Keratinocyte (primary cell): ENCODE measurements at regions not wholly inside any gene's neighbourhood (a gene's known extent, or its start where the extent isn't known, plus 50 kb on each side); places are given as distances from the start of the nearest gene placed in this dataset.

Experiments
- DNase-seq: peaks from one replicate; pipeline ENCODE4 v3.0.0-alpha.2; 2011; ENCODE audit warnings: low read depth, missing footprints, low spot score
- FAIRE-seq: peaks from 2 replicates; lab custom pipeline; 2011; peaks lifted over from hg19 to GRCh38; lab: Jason Lieb, UNC
- H2AFZ ChIP-seq: 2 replicates; pipeline ENCODE4 v1.6.0; 2012; ENCODE audit warnings: low read length, control low read depth, inconsistent platforms; ENCODE audit not compliant: control insufficient read depth
- H3K27ac ChIP-seq: 2 replicates; pipeline ENCODE4 v1.5.1; 2011; ENCODE audit warnings: low read length; ENCODE audit not compliant: control insufficient read depth, insufficient read depth
- H3K27me3 ChIP-seq: 3 replicates; pipeline ENCODE4 v1.6.0; 2011; ENCODE audit warnings: low read length; ENCODE audit not compliant: control insufficient read depth, insufficient read depth; ENCODE audit errors: extremely low read depth
- H3K36me3 ChIP-seq, 2 experiments: 2 replicates in 1 of 2; 3 replicates in 1 of 2; pipeline ENCODE4 v1.5.1; 2011; ENCODE audit warnings: low read length in 2 of 2, mild to moderate bottlenecking in 1 of 2; ENCODE audit not compliant: control insufficient read depth in 2 of 2, insufficient read depth in 2 of 2; ENCODE audit errors: extremely low read depth in 1 of 2
- H3K4me1 ChIP-seq: 3 replicates; pipeline ENCODE4 v1.5.1; 2011; ENCODE audit warnings: low read length; ENCODE audit not compliant: control insufficient read depth, insufficient read depth; ENCODE audit errors: extremely low read depth
- H3K4me2 ChIP-seq: 3 replicates; pipeline ENCODE4 v1.6.0; 2011; ENCODE audit warnings: low read depth, low read length; ENCODE audit not compliant: control insufficient read depth, insufficient read depth; ENCODE audit errors: extremely low read depth
- H3K4me3 ChIP-seq, 3 experiments: fragments of 200-600 bp in 1 of 3; sonication (generic) in 1 of 3; 2 replicates in 2 of 3; 3 replicates in 1 of 3; pipeline ENCODE4 v1.5.1; 2011 to 2016; ENCODE audit warnings: low read length in 3 of 3, mild to moderate bottlenecking in 3 of 3, control low read depth in 2 of 3, inconsistent platforms in 1 of 3, low read depth in 1 of 3, mixed read lengths in 1 of 3, mixed run types in 1 of 3, moderate library complexity in 1 of 3; ENCODE audit not compliant: control insufficient read depth in 2 of 3, insufficient read depth in 2 of 3; ENCODE audit errors: extremely low read depth in 1 of 3
- H3K79me2 ChIP-seq: 2 replicates; pipeline ENCODE4 v1.6.0; 2012; ENCODE audit warnings: low read length; ENCODE audit not compliant: control insufficient read depth, insufficient read depth
- H3K9ac ChIP-seq: 3 replicates; pipeline ENCODE4 v1.6.0; 2011; ENCODE audit warnings: low read length; ENCODE audit not compliant: control insufficient read depth, insufficient read depth; ENCODE audit errors: extremely low read depth
- H3K9me1 ChIP-seq: 3 replicates; pipeline ENCODE4 v1.6.0; 2011; ENCODE audit warnings: low read length; ENCODE audit not compliant: control insufficient read depth, insufficient read depth; ENCODE audit errors: extremely low read depth
- H3K9me3 ChIP-seq: 2 replicates; pipeline ENCODE4 v1.5.1; 2012; ENCODE audit warnings: low read depth, low read length; ENCODE audit not compliant: control insufficient read depth
- H4K20me1 ChIP-seq: 3 replicates; pipeline ENCODE4 v1.6.0; 2011; ENCODE audit warnings: low read length; ENCODE audit not compliant: control insufficient read depth, insufficient read depth; ENCODE audit errors: extremely low read depth
- EZH2 ChIP-seq: IDR thresholded peaks from one replicate; pipeline ENCODE4 v1.6.1; 2012; ENCODE audit warnings: inconsistent platforms, mild to moderate bottlenecking, low read length, moderate library complexity
- dilution Hi-C: fragments of 300-500 bp; cut with MboI; formaldehyde crosslinking; loops from one replicate; pipeline ENCODE4 v1.7.0; 2020; ENCODE audit warnings: low sequenced_read_pairs; ENCODE audit not compliant: extremely low pct_ligation_motif_present
- TF ChIP-seq, protein P1 (sequence below), 3 experiments: IDR thresholded peaks in 1 of 3; conservative IDR thresholded peaks in 1 of 3; optimal IDR thresholded peaks in 1 of 3; 2 replicates in 2 of 3; 3 replicates in 1 of 3; pipeline versions ENCODE3 to v1.5.1; 2011; ENCODE audit warnings: low read length in 3 of 3, mild to moderate bottlenecking in 3 of 3, moderate library complexity in 2 of 3, control low read depth in 1 of 3, inconsistent platforms in 1 of 3; ENCODE audit not compliant: insufficient read depth in 2 of 3; ENCODE audit errors: extremely low read depth in 1 of 3

DNA sequence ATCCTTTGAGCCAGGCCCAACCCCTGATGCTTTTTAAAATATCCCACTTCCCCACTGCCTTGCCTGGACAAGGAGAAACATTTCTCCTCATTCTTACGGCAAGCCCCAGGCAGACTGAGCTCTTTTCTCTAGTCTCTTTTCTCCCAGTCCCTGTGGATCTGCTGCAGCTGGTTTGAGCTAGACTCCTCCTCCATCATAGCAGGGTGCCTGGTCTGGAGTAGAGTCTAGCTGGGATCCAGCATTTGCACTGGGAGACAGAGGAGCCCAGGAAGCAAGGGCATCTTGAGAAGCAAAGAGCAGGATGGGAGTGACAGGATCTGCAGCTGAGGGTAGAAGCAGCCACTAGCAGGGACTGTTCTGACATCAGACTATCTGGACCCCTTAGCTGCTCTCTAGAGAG, 562.3 kb upstream of the COBL start:
- Histone ChIP-seq H3K4me1 (no peaks in the 10 kb centered on the region), H3K4me3 (no peak overlapping the region), H3K9ac (no peak overlapping the region), H3K36me3 (no peaks in the 10 kb centered on the region), H3K27ac (no peak overlapping the region), H4K20me1 (no peaks in the 10 kb centered on the region), H3K9me3 (peaks cover 3% of the 10 kb centered on the region), H3K4me2 (no peak overlapping the region), H3K9me1 (no peaks in the 10 kb centered on the region), H2AFZ (no peak overlapping the region), H3K79me2 (no peaks in the 10 kb centered on the region), H3K27me3 (no peaks in the 10 kb centered on the region)
- TF ChIP-seq EZH2: no peak
- TF ChIP-seq, protein P1, sequence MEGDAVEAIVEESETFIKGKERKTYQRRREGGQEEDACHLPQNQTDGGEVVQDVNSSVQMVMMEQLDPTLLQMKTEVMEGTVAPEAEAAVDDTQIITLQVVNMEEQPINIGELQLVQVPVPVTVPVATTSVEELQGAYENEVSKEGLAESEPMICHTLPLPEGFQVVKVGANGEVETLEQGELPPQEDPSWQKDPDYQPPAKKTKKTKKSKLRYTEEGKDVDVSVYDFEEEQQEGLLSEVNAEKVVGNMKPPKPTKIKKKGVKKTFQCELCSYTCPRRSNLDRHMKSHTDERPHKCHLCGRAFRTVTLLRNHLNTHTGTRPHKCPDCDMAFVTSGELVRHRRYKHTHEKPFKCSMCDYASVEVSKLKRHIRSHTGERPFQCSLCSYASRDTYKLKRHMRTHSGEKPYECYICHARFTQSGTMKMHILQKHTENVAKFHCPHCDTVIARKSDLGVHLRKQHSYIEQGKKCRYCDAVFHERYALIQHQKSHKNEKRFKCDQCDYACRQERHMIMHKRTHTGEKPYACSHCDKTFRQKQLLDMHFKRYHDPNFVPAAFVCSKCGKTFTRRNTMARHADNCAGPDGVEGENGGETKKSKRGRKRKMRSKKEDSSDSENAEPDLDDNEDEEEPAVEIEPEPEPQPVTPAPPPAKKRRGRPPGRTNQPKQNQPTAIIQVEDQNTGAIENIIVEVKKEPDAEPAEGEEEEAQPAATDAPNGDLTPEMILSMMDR (optimal IDR thresholded peaks at IDR 0.05 in 1 of 3, IDR thresholded peaks at IDR 0.05 in 1 of 3, conservative IDR thresholded peaks at IDR 0.05 in 1 of 3; ENCODE audit: extremely low read depth in 1 of 3, insufficient read depth in 2 of 3, low read length in 3 of 3): no peak
- no peak for FAIRE-seq
- DNase-seq: no peak
- dilution Hi-C loops: no loop called here

DNA sequence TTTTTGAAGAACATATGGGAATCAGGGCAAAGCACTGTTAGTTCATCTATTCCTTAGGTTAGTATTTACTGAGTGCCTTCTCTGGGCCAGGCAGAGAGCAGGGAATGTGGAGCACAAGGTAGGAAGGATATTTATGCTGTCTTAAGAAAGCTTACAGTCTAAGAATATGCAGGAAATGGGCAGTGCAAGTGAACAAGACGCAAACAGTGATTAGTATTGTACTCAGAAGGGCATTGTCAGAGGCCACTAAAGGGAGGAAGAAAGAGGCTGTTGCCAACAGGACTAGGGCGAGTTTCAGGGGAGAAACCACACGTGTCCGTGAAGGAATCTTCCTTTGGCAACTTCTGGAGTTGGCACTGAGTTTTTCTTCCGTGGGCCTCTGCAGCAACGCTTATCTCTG, 552.8 kb upstream of the COBL start:
- Histone ChIP-seq H4K20me1 (no peaks in the 10 kb centered on the region), H3K9ac (no peak overlapping the region), H3K9me3 (peaks cover 2% of the 10 kb centered on the region), H3K27me3 (no peaks in the 10 kb centered on the region), H3K36me3 (no peaks in the 10 kb centered on the region), H3K4me2 (no peak overlapping the region), H3K79me2 (no peaks in the 10 kb centered on the region), H3K27ac (no peak overlapping the region), H3K4me3 (no peak overlapping the region), H2AFZ (no peak overlapping the region), H3K9me1 (no peaks in the 10 kb centered on the region), H3K4me1 (no peaks in the 10 kb centered on the region)
- no peak for TF ChIP-seq EZH2
- TF ChIP-seq, protein P1 (optimal IDR thresholded peaks at IDR 0.05 in 1 of 3, IDR thresholded peaks at IDR 0.05 in 1 of 3, conservative IDR thresholded peaks at IDR 0.05 in 1 of 3; ENCODE audit: extremely low read depth in 1 of 3, insufficient read depth in 2 of 3, low read length in 3 of 3): no peak
- FAIRE-seq (no peak), DNase-seq (no peak)
- dilution Hi-C loops: no loop called here
